Hematopoietic multipotent progenitor cell (in vitro differentiated cells): ENCODE measurements at regions not wholly inside any gene's neighbourhood (a gene's known extent, or its start where the extent isn't known, plus 50 kb on each side); places are given as distances from the start of the nearest gene placed in this dataset.
A peak's percentile ranks its signal among the peaks of the same experiment; 100 is the strongest.
"Not testable (repeated sequence)": the region's sequence is repeated elsewhere in the genome, so short reads cannot be mapped to it uniquely, and the experiment has no call there.

Source experiments
- DNase-seq, 3 donors: peaks; one replicate each; pipeline ENCODE4 v3.0.0-alpha.2; 2011 to 2015; ENCODE audit warnings: low read depth in 2 of 3, low spot score in 2 of 3

DNA sequence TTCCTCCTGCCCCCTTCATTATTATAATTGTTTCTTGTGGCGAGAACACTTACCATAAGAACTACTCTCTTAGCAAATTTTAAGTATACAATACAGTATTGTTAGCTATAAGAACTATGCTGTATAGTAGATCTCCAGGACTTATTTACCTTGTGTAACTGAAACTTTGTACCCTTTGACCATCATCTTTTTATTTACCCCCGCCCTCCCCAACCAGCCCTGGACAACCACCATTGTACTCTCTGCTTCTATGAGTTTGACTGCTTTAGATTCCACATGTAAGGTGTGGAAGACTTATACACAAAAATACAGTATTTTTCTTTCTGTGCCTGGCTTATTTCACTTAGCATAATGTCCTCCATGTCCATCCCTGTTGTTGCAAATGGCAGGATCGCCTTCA is 161.1 kb downstream of the PHF8 start:
- no peak for DNase-seq

DNA sequence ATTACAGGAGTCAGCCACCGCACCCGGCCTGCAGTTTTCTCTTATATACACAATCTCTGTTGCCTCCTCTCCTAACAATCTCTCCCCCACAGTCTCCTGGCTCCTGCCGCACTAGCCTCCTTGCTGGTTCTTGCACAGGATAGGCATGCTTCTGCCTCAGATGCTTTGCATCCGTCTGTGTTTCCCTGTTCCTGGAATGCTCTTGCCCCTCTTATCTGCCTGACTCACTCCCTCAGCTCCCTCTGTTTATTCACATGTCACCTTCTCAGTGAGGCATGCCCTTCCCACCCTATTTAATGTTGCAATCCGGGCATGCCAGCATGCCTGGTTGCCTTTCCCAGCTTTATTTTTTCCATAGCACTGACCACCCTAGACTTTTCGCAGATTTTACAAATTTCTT is 161.9 kb downstream of the PHF8 start:
- no peak for DNase-seq

DNA sequence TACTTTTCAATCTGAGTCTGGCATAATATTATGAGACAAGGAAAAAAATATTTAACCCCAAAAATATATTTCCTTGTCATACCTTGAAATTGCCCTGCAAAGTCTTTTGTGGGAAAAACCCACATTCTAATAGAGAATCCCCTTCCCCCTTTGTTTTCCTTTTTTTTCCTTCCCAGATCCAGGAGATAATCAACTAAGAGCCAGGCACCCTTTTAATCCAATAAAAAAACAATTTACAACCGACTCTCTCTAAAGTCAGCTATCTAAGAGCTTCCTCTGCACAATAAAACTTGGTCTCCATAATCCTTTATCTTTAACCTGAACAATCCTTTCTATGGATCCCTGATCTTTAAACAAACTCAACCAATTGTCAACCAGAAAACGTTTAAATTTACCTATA is 163.5 kb downstream of the PHF8 start:
- DNase-seq = not testable (repeated sequence)

DNA sequence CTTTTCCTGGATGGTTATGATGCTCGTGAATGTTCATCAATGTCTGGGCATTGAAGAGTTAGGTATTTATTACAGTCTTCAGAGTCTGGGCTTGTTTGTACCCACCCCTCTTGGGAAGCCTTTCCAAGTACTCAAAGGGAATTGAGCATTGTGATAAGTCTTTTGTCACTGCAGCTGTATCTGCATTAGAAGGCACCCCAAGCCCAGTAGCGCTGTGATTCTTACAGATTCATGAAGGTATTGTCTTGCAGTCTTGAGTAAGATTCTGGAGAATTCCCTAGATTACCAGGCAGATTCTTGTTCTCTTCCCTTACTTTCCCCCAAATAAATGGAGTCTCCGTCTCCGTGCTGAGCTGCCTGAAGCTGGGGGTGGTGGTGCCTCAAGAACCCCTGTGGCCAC is 173.4 kb upstream of the HUWE1 start:
- no peak for DNase-seq

DNA sequence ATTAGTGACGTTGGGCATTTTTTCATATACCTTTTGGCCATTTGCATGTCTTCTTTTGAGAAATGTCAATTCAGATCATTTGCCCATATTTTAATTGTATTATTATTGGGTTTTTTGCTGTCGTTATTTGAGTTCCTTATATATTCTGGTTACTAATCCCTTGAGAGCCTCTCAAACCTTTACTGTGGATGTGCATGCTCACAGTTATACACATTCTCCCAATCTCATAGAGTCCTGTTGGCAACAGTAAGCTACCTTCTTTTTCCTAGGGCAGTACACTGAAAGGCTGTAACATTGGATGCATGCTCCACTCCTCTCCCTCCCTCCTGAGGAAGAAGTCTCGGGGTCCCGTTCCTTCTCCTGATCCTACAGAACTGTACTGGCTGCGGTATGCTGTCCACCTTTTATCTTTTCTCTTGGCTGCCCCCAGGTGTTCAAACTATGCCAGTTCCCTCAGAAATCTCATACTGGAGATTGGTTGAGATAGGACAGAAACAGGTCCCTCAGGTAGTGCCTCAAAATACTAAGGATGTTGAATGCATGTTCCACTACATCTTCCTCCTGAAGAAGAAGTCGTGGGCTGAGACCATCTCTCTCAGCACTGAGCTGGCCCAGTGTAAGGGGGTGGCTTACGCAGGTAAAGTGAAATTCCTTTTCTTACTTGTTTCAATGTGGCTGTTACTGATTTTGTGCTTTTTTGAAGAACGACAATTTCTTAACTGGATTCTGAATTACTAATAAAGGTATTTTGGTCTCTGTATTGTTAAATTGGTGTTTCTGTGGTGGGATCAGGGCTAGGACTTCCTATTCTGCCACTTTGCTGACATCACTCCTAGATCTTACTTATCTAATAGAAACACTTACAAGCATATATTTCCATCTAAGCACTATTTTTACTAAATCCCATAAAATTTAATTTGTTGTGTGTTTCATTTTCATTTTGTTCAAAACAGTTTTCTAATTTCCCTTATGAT is 145.4 kb upstream of the HUWE1 start:
- DNase-seq = peak; percentile 10 to 57 (median 24)

DNA sequence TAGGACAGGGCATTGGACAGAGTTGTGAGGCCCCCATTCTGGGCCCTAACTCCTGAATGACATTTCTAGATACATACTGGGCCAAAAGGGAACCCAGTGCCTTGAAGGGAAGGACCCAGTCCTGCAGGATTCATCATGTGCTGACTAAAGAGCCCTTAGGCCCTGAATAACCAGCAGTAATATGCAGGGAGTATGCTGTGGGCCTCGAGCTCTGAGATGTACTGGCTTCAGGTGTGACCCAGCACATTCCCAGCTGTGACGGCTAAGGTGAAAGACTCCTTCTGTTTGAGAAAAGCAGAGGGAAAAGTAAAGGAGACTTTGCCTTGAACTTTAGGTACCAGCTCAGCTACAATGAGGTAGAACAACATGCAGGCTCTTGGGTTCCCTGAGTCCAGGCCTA is 138.2 kb upstream of the HUWE1 start:
- no peak for DNase-seq

DNA sequence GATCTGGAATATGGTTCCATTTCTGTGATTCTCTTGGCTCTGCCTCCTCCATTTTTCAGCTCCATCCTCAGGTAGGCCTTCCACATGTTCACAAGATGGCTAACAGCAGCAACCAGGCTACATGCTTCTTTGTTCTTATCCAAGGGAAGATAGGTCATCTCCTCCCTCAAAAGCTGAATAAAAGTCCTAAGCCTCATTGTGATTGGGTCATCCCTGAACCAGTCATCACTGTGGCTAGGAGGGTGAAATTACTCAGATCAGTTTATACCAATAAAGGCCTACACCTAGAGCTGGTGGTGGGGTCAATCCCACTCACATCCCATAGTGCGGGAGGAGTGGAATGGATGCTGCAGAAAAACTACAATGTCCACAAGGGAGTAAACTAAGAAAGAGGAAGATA is 131.6 kb upstream of the HUWE1 start:
- not testable (repeated sequence) for DNase-seq

DNA sequence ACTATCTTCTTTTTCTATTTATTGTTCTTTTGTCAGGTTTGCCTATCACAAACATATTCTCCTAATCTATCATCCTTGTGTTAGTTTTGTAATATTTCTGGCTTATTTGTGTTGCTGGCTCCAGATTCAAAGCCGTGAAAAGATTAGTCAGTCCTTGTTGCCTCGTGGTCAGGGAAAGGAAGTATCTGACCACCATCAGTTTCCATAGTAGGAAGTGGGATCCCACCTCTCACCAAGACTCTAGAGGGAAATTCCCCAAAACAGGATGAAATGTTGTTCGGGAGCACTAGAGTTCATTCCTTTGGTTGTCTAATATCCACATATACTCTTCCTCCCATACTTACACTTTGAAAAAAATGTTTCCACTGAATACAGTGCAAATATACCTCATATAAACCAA is 131.0 kb upstream of the HUWE1 start:
- no peak for DNase-seq

DNA sequence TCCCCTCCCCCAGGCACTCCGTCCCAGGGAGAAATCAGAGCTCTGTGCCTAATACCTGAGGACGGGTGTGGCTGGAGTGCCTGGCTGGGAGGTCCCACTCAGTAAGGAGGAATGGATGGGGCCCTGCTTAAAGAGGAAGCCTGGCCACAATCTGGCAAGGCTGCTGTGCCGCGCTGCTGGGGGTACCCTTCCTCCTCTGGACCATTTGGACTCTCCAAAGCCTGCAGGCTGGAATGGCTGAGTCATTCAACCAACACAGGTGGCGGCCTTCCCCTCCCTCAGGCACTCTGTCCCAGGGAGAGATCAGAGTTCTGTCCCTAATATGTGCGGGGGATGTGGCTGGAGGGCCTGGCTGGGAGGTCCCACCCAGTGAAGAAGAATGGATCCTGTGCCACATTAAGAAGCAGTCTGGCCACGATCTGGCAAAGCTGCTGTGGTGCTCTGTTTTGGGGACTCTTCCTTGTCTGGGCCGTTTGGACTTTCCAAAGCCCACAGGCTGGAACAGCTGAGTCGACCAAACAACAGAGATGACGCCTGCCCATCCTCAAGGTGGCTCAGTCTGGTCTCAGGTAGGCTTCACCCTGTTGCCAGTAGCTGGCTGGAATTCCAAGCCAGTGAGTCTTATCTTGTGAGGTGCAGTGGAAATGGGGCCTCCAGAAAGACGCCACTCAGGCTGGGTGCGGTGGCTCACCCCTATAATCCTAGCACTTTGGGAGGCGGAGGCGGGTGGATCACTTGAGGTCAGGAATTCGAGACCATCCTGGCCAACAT is 127.3 kb upstream of the HUWE1 start:
- no peak for DNase-seq

DNA sequence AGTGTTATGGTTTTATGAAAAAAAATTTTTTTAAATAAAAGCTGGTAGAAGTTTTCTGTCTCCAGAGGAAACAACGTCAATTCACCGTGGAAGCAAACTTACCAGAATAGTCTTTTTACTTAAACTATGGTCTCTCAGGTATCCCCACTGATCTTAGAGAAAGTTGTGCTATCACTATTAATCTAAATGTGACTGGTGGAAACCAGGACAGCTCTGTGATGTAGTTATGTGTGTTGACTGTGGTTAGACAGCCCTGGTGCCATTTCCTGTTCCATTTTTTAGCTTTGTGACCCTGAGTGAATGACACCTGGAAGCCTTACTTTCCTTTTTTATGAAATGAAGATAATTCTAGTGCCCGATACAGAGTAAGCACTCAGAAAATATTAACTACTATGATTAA is 111.8 kb upstream of the HUWE1 start:
- DNase-seq = no peak

DNA sequence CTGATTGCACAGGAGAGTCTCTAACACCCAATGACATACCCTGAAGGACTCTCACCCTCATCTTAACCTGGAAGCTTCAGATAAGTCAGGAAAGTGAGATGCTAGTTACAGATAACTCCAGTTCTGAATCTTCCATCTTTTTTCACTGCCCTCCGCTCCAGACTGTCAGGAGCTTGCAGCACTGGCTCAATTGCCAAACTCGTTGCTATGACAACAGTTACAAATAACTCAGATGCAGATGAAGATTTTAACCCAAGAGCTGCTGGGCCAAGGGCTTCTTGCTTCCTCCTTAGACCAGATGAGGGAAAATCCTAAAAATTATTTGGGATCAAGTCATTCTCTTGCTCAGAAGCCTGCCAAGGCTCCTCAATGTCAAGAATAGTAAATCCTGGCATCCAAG is 109.1 kb upstream of the HUWE1 start:
- no peak for DNase-seq

DNA sequence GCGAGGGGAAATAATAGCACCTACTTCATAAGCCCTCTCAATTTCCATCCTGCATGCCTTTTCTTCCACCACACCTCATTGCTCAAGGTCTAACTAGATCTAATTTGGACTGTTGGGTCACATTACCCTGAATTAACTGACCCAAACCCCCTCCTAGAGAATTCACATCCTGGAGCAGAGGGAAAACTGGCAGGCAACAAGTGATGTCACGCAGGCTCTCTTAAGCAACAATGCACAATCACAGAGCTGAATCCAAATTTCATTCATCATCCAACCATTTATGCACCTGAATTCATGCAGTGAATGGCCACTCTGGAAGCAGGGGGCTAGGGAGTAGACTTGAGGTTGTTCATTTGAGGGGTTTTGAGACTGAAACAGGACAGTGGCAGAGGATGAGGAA is 107.7 kb upstream of the HUWE1 start:
- DNase-seq = no peak

DNA sequence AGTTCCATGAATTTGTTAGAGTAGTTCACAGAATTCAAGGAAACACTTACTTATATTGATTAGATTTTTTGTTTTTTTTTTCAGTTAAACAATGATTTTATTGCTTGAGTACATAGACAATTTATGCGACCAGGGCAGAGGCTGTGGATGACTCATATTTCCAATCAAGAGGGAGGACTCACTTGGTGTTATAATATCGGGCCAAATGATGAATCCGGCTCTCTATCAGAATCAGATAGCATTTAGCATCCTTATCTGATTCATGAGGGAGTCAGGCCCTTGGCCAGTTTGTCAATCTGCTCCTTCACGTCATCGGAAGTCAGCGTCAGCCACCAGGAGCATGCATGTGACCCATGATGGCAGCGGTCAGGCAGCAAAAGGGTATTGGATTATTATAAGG is 82.3 kb upstream of the HUWE1 start:
- DNase-seq = no peak

DNA sequence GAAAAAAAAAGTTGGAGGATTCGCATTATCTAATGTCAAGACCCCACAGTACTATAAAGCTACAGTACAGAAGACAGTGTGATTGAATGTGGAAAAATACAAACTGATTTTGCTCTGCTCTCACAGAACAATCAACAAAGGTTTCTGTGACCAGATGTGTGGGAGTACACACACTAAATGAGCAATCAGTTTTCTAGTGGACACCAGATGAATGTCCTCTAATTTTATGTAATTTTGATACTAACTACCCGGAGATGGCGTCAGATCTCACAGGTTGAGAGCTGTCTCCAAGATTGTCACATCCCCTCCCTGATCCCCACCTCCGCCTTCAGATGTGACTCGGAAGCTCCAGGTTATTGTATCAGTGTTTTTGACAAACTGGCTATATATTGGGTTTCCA is 81.9 kb upstream of the HUWE1 start:
- DNase-seq = no peak

DNA sequence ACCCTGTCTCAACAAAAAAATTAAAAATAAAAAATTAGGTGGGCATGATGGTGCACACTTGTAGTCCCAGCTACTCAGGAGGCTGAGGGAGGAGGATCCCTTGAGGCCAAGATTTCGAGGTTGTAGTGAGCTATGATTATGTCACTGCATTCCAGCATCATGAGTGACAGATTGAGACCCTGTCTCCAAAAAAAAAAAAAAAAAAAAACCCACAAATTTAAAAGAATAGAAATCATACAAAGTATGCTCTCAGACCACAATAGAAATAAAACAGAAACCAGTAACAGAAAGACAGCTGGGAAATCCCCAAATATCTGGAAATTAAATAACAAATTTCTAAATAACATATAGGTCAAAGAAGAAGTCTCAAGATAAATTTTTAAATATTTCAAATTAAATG is 81.0 kb upstream of the HUWE1 start:
- DNase-seq = no peak

DNA sequence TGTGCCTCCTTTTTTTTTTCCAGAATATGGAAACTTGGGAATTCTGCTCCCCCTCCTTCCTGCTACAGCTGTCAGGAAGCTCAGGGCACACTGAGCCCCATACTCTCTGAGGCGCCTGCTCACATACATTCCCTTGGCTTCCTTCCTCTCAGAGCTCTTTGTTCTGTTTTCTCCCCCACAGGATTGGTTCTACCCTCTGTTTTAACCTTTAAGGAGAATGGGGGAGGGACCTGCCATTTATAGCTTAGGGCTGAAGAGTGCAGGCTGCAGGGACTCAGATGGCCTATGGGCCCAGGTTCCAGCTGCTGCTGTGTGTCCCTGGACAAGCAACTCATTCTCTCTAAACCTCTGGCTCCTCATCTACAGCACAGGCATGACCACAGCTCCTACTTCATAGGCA is 70.7 kb upstream of the HUWE1 start:
- DNase-seq = peak in 1 of 3 donors; percentile 1

DNA sequence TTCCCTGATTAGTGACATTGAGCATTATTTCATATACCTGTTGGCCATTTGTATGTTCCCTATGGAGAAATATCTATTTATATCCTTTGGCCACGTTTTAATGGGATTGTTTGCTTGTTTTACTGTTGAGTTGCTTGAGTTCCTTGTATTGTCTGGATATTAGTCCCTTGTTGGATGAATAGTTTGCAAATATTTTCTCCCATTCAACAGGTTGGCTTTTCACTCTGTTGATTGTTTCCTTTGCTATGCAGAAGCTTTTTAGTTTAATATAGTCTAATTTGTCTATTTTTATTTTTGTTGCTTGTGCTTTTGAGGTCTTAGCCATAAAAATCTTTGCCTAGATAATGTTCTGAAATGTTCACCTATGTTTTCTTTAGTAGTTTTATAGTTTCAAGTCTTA is 60.2 kb upstream of the HUWE1 start:
- DNase-seq = no peak

DNA sequence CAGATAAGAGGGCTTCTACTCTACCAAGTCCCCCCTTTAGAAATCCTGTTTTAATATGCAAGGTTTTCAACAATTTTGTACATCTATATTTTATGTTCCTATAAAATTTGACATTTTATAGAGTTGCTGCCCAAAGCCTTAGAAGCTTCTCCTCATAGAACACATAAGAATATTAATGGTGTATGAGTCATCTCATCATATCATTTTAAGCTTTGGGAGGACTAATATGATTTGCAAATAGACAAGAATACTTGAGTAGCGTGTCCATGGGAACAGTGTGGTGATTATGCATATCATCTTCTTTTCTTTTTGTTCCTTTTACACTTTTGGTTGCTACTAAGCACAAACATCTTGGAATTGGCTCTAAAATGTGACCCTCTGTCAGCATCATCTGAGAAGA is 56.7 kb upstream of the HUWE1 start:
- no peak for DNase-seq

DNA sequence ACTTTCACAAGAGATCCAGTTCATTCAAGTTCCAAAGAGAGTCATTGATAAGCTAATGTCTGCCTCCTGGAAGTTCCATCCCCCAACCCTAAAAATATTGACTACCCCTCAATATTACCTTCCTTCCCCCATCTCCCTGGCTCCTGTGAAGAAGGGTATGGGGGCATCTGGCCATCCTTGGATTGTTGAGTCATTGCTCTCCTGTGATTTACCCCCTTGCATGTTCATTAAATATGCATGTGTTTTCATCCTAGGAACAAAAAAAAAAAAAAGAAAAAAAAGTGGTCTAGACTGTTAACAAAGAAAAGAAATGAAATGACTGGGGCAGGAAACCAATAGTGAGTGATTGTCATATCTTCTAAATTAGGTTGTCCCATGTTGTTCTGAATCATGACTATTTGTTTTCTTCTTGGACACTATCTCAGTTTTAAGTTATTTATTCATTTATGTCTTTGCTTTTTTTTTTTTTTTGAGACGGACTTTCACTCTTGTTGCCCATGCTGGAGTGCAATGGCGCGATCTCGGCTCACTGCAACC is 51.9 kb upstream of the HUWE1 start:
- DNase-seq = no peak
